ENCODE measurements at regions not wholly inside any gene's neighbourhood (a gene's known extent, or its start where the extent isn't known, plus 50 kb on each side); places are given as distances from the start of the nearest gene placed in this dataset.
A peak's percentile ranks its signal among the peaks of the same experiment; 100 is the strongest.

- in situ Hi-C loops (cut with MboI; ENCODE audit: low sequenced_read_pairs), result loop anchor here (25.0 kb wide), 1 partner anchor 417 kb away; no protein-coding TSS in a partner anchor
- no peak for DNase-seq (ENCODE audit: low spot score in 2 of 2)
- Histone ChIP-seq H3K4me1 (no peaks in the 10 kb centered on the region), H3K9me3 (no peaks in the 10 kb centered on the region), H3K36me3 (replicated peaks) (no peaks in the 10 kb centered on the region), H3K4me3 (no peak overlapping the region), H3K27me3 (ENCODE audit: low read depth) (no peaks in the 10 kb centered on the region)
These were observed 88.6 kb upstream of the RASGRF1 start for GRCh38 chr15:79179108-79179561.

GRCh38 chr15:79178594-79178993 lies 88.0 kb upstream of the RASGRF1 start:
- in situ Hi-C loops (cut with MboI; ENCODE audit: low sequenced_read_pairs), result loop anchor here (25.0 kb wide), 1 partner anchor 416 kb away; no protein-coding TSS in a partner anchor
- Histone ChIP-seq H3K4me1 (no peaks in the 10 kb centered on the region), H3K36me3 (replicated peaks) (no peaks in the 10 kb centered on the region), H3K27me3 (ENCODE audit: low read depth) (no peaks in the 10 kb centered on the region), H3K4me3 (no peak overlapping the region), H3K9me3 (no peaks in the 10 kb centered on the region)
- DNase-seq (ENCODE audit: low spot score in 2 of 2), result no peak

- Histone ChIP-seq H3K36me3 (replicated peaks) (no peaks in the 10 kb centered on the region), H3K27me3 (ENCODE audit: low read depth) (no peaks in the 10 kb centered on the region; the same call in 1 of the 2 replicates), H3K4me1 (no peaks in the 10 kb centered on the region), H3K9me3 (no peaks in the 10 kb centered on the region), H3K4me3 (no peak overlapping the region)
- in situ Hi-C loops (cut with MboI; ENCODE audit: low sequenced_read_pairs), result loop anchor here (25.0 kb wide), 1 partner anchor 414 kb away; no protein-coding TSS in a partner anchor
- DNase-seq (ENCODE audit: low spot score in 2 of 2), result peak in 1 of 2 experiments; percentile 4
These were observed 85.6 kb upstream of the RASGRF1 start for GRCh38 chr15:79176151-79176550.

GRCh38 chr15:79172801-79173460 lies 82.4 kb upstream of the RASGRF1 start:
- in situ Hi-C loops (cut with MboI; ENCODE audit: low sequenced_read_pairs), result no loop called here
- DNase-seq (ENCODE audit: low spot score in 2 of 2), result peak in 1 of 2 experiments; percentile 6
- H3K36me3 ChIP-seq (replicated peaks), result no peaks in the 10 kb centered on the region
- no peak overlapping the region for H3K4me3 ChIP-seq
- no peaks in the 10 kb centered on the region for H3K9me3 ChIP-seq
- no peaks in the 10 kb centered on the region for H3K4me1 ChIP-seq
- no peaks in the 10 kb centered on the region; the same call in 1 of the 2 replicates for H3K27me3 ChIP-seq (ENCODE audit: low read depth)

GRCh38 chr15:79172032-79172481 lies 81.5 kb upstream of the RASGRF1 start:
- in situ Hi-C loops (cut with MboI; ENCODE audit: low sequenced_read_pairs), result no loop called here
- Histone ChIP-seq H3K4me1 (no peaks in the 10 kb centered on the region), H3K36me3 (replicated peaks) (no peaks in the 10 kb centered on the region), H3K27me3 (ENCODE audit: low read depth) (no peaks in the 10 kb centered on the region; the same call in 1 of the 2 replicates), H3K4me3 (no peak overlapping the region), H3K9me3 (no peaks in the 10 kb centered on the region)
- DNase-seq (ENCODE audit: low spot score in 2 of 2), result peak; percentile 17 to 56

- no peaks in the 10 kb centered on the region for H3K36me3 ChIP-seq (replicated peaks)
- no peaks in the 10 kb centered on the region for H3K4me1 ChIP-seq
- H3K4me3 ChIP-seq, result no peak overlapping the region
- H3K27me3 ChIP-seq (ENCODE audit: low read depth), result no peaks in the 10 kb centered on the region; the same call in 1 of the 2 replicates
- H3K9me3 ChIP-seq, result no peaks in the 10 kb centered on the region
- in situ Hi-C loops (cut with MboI; ENCODE audit: low sequenced_read_pairs), result no loop called here
- peak in 1 of 2 experiments; percentile 7 for DNase-seq (ENCODE audit: low spot score in 2 of 2)
These were observed 80.9 kb upstream of the RASGRF1 start for GRCh38 chr15:79171320-79172031.

GRCh38 chr15:79170256-79170664 lies 79.7 kb upstream of the RASGRF1 start:
- H3K9me3 ChIP-seq, result no peaks in the 10 kb centered on the region
- H3K4me3 ChIP-seq, result no peak overlapping the region
- no peaks in the 10 kb centered on the region for H3K36me3 ChIP-seq (replicated peaks)
- H3K27me3 ChIP-seq (ENCODE audit: low read depth), result no peaks in the 10 kb centered on the region; the same call in 1 of the 2 replicates
- no peaks in the 10 kb centered on the region for H3K4me1 ChIP-seq
- in situ Hi-C loops (cut with MboI; ENCODE audit: low sequenced_read_pairs), result no loop called here
- peak in 1 of 2 experiments; percentile 5 for DNase-seq (ENCODE audit: low spot score in 2 of 2)

GRCh38 chr15:79169526-79170133 lies 79.0 kb upstream of the RASGRF1 start:
- no peak for DNase-seq (ENCODE audit: low spot score in 2 of 2)
- Histone ChIP-seq H3K9me3 (no peaks in the 10 kb centered on the region), H3K27me3 (ENCODE audit: low read depth) (no peaks in the 10 kb centered on the region; the same call in 1 of the 2 replicates), H3K4me1 (no peaks in the 10 kb centered on the region), H3K36me3 (replicated peaks) (no peaks in the 10 kb centered on the region), H3K4me3 (no peak overlapping the region)
- in situ Hi-C loops (cut with MboI; ENCODE audit: low sequenced_read_pairs), result no loop called here

- H3K36me3 ChIP-seq (replicated peaks), result no peaks in the 10 kb centered on the region
- in situ Hi-C loops (cut with MboI; ENCODE audit: low sequenced_read_pairs), result no loop called here
- H3K9me3 ChIP-seq, result no peaks in the 10 kb centered on the region
- DNase-seq (ENCODE audit: low spot score in 2 of 2), result peak; percentile 58 to 74
- no peak overlapping the region for H3K4me3 ChIP-seq
- no peaks in the 10 kb centered on the region; the same call in 1 of the 2 replicates for H3K27me3 ChIP-seq (ENCODE audit: low read depth)
- no peaks in the 10 kb centered on the region for H3K4me1 ChIP-seq
These were observed 78.4 kb upstream of the RASGRF1 start for GRCh38 chr15:79168922-79169456.

- Histone ChIP-seq H3K27me3 (ENCODE audit: low read depth) (no peaks in the 10 kb centered on the region; the same call in 1 of the 2 replicates), H3K9me3 (no peaks in the 10 kb centered on the region), H3K4me1 (no peaks in the 10 kb centered on the region), H3K4me3 (no peak overlapping the region), H3K36me3 (replicated peaks) (no peaks in the 10 kb centered on the region)
- DNase-seq (ENCODE audit: low spot score in 2 of 2), result no peak
- in situ Hi-C loops (cut with MboI; ENCODE audit: low sequenced_read_pairs), result no loop called here
These were observed 77.2 kb upstream of the RASGRF1 start for GRCh38 chr15:79167776-79168175.

- Histone ChIP-seq H3K9me3 (no peaks in the 10 kb centered on the region), H3K4me3 (no peak overlapping the region), H3K4me1 (no peaks in the 10 kb centered on the region), H3K27me3 (ENCODE audit: low read depth) (no peaks in the 10 kb centered on the region; the same call in 1 of the 2 replicates), H3K36me3 (replicated peaks) (no peaks in the 10 kb centered on the region)
- in situ Hi-C loops (cut with MboI; ENCODE audit: low sequenced_read_pairs), result no loop called here
- DNase-seq (ENCODE audit: low spot score in 2 of 2), result no peak
These were observed 75.9 kb upstream of the RASGRF1 start for GRCh38 chr15:79166311-79166955.

- H3K4me3 ChIP-seq, result no peak overlapping the region
- DNase-seq (ENCODE audit: low spot score in 2 of 2), result no peak
- H3K36me3 ChIP-seq (replicated peaks), result no peaks in the 10 kb centered on the region
- H3K4me1 ChIP-seq, result no peaks in the 10 kb centered on the region
- H3K27me3 ChIP-seq (ENCODE audit: low read depth), result no peaks in the 10 kb centered on the region; the same call in 1 of the 2 replicates
- no peaks in the 10 kb centered on the region for H3K9me3 ChIP-seq
- in situ Hi-C loops (cut with MboI; ENCODE audit: low sequenced_read_pairs), result no loop called here
These were observed 73.9 kb upstream of the RASGRF1 start for GRCh38 chr15:79164465-79164864.

- in situ Hi-C loops (cut with MboI; ENCODE audit: low sequenced_read_pairs), result no loop called here
- H3K4me1 ChIP-seq, result no peaks in the 10 kb centered on the region
These were observed 73.5 kb upstream of the RASGRF1 start for GRCh38 chr15:79164043-79164442.

More at GRCh38 chr15:79164043-79164442, 73.5 kb upstream of the RASGRF1 start:
- no peak overlapping the region for H3K4me3 ChIP-seq
- H3K27me3 ChIP-seq (ENCODE audit: low read depth), result no peaks in the 10 kb centered on the region
- no peaks in the 10 kb centered on the region for H3K36me3 ChIP-seq (replicated peaks)
- no peaks in the 10 kb centered on the region for H3K9me3 ChIP-seq
- DNase-seq (ENCODE audit: low spot score in 2 of 2), result no peak

All from HAP-1 (cell line).